Keratinocyte (primary cell): ENCODE measurements at regions not wholly inside any gene's neighbourhood (a gene's known extent, or its start where the extent isn't known, plus 50 kb on each side); places are given as distances from the start of the nearest gene placed in this dataset.

Experiments
- DNase-seq: peaks from one replicate; pipeline ENCODE4 v3.0.0-alpha.2; 2011; ENCODE audit warnings: low read depth, missing footprints, low spot score
- FAIRE-seq: peaks from 2 replicates; lab custom pipeline; 2011; peaks lifted over from hg19 to GRCh38; lab: Jason Lieb, UNC
- H2AFZ ChIP-seq: 2 replicates; pipeline ENCODE4 v1.6.0; 2012; ENCODE audit warnings: low read length, control low read depth, inconsistent platforms; ENCODE audit not compliant: control insufficient read depth
- H3K27ac ChIP-seq: 2 replicates; pipeline ENCODE4 v1.5.1; 2011; ENCODE audit warnings: low read length; ENCODE audit not compliant: control insufficient read depth, insufficient read depth
- H3K27me3 ChIP-seq: 3 replicates; pipeline ENCODE4 v1.6.0; 2011; ENCODE audit warnings: low read length; ENCODE audit not compliant: control insufficient read depth, insufficient read depth; ENCODE audit errors: extremely low read depth
- H3K36me3 ChIP-seq, 2 experiments: 2 replicates in 1 of 2; 3 replicates in 1 of 2; pipeline ENCODE4 v1.5.1; 2011; ENCODE audit warnings: low read length in 2 of 2, mild to moderate bottlenecking in 1 of 2; ENCODE audit not compliant: control insufficient read depth in 2 of 2, insufficient read depth in 2 of 2; ENCODE audit errors: extremely low read depth in 1 of 2
- H3K4me1 ChIP-seq: 3 replicates; pipeline ENCODE4 v1.5.1; 2011; ENCODE audit warnings: low read length; ENCODE audit not compliant: control insufficient read depth, insufficient read depth; ENCODE audit errors: extremely low read depth
- H3K4me2 ChIP-seq: 3 replicates; pipeline ENCODE4 v1.6.0; 2011; ENCODE audit warnings: low read depth, low read length; ENCODE audit not compliant: control insufficient read depth, insufficient read depth; ENCODE audit errors: extremely low read depth
- H3K4me3 ChIP-seq, 3 experiments: fragments of 200-600 bp in 1 of 3; sonication (generic) in 1 of 3; 2 replicates in 2 of 3; 3 replicates in 1 of 3; pipeline ENCODE4 v1.5.1; 2011 to 2016; ENCODE audit warnings: low read length in 3 of 3, mild to moderate bottlenecking in 3 of 3, control low read depth in 2 of 3, inconsistent platforms in 1 of 3, low read depth in 1 of 3, mixed read lengths in 1 of 3, mixed run types in 1 of 3, moderate library complexity in 1 of 3; ENCODE audit not compliant: control insufficient read depth in 2 of 3, insufficient read depth in 2 of 3; ENCODE audit errors: extremely low read depth in 1 of 3
- H3K79me2 ChIP-seq: 2 replicates; pipeline ENCODE4 v1.6.0; 2012; ENCODE audit warnings: low read length; ENCODE audit not compliant: control insufficient read depth, insufficient read depth
- H3K9ac ChIP-seq: 3 replicates; pipeline ENCODE4 v1.6.0; 2011; ENCODE audit warnings: low read length; ENCODE audit not compliant: control insufficient read depth, insufficient read depth; ENCODE audit errors: extremely low read depth
- H3K9me1 ChIP-seq: 3 replicates; pipeline ENCODE4 v1.6.0; 2011; ENCODE audit warnings: low read length; ENCODE audit not compliant: control insufficient read depth, insufficient read depth; ENCODE audit errors: extremely low read depth
- H3K9me3 ChIP-seq: 2 replicates; pipeline ENCODE4 v1.5.1; 2012; ENCODE audit warnings: low read depth, low read length; ENCODE audit not compliant: control insufficient read depth
- H4K20me1 ChIP-seq: 3 replicates; pipeline ENCODE4 v1.6.0; 2011; ENCODE audit warnings: low read length; ENCODE audit not compliant: control insufficient read depth, insufficient read depth; ENCODE audit errors: extremely low read depth
- CTCF ChIP-seq, 3 experiments: IDR thresholded peaks in 1 of 3; conservative IDR thresholded peaks in 1 of 3; optimal IDR thresholded peaks in 1 of 3; 2 replicates in 2 of 3; 3 replicates in 1 of 3; pipeline versions ENCODE3 to v1.5.1; 2011; ENCODE audit warnings: low read length in 3 of 3, mild to moderate bottlenecking in 3 of 3, moderate library complexity in 2 of 3, control low read depth in 1 of 3, inconsistent platforms in 1 of 3; ENCODE audit not compliant: insufficient read depth in 2 of 3; ENCODE audit errors: extremely low read depth in 1 of 3
- EZH2 ChIP-seq: IDR thresholded peaks from one replicate; pipeline ENCODE4 v1.6.1; 2012; ENCODE audit warnings: inconsistent platforms, mild to moderate bottlenecking, low read length, moderate library complexity
- dilution Hi-C: fragments of 300-500 bp; cut with MboI; formaldehyde crosslinking; loops from one replicate; pipeline ENCODE4 v1.7.0; 2020; ENCODE audit warnings: low sequenced_read_pairs; ENCODE audit not compliant: extremely low pct_ligation_motif_present

DNA sequence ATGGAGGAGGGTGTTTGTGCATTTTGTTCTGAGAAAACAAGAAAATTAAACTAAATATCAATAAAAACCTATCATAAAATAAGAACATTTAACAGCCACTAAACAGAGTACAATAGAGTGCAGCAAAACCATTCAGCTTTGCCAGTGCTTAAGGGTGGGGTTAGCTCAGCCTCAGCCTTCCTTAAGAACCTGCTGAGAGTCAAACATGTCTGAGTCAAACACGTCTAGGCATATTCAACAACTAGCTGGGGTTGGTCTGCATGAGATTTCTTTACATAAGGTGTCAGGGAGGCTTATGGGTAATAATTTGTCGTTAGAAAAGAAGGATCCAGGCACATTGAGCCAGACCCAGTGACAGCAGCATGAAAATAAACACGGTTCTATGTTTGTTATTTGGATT, 298.2 kb downstream of the SP3 start:
- Histone ChIP-seq H3K27ac (peak overlapping the region; percentile 70), H3K9me1 (no peaks in the 10 kb centered on the region), H3K27me3 (no peaks in the 10 kb centered on the region), H4K20me1 (no peaks in the 10 kb centered on the region), H3K4me1 (peaks cover 15% of the 10 kb centered on the region), H3K79me2 (no peaks in the 10 kb centered on the region), H3K36me3 (no peaks in the 10 kb centered on the region), H3K4me2 (peak overlapping the region; percentile 57), H3K4me3 (no peak overlapping the region), H3K9ac (peak overlapping the region; percentile 31), H3K9me3 (no peaks in the 10 kb centered on the region), H2AFZ (peak overlapping the region; percentile 85)
- TF ChIP-seq CTCF (optimal IDR thresholded peaks at IDR 0.05 in 1 of 3, IDR thresholded peaks at IDR 0.05 in 1 of 3, conservative IDR thresholded peaks at IDR 0.05 in 1 of 3; ENCODE audit: extremely low read depth in 1 of 3, insufficient read depth in 2 of 3, low read length in 3 of 3), result no peak
- TF ChIP-seq EZH2, result no peak
- FAIRE-seq (no peak), DNase-seq (no peak)
- dilution Hi-C loops, result no loop called here

DNA sequence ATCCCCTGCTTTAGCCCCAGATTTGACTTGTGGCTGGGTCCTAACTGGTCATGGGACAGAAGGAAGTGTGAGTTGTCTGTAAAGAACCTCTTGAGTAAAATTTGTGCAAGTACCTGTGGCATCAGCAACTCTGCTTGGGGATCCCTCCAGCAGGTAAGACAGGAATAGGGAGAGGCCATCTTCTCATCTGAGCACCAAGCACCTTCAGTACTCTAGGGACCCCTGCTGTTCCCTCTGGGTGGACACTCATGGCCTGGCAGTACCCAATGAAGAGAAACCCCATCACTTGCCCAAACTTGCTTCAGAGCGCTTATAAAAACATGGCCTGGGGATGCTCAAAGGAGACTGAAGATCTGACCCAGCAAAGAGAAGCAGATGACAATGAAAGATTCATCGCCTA, 297.8 kb downstream of the SP3 start:
- no peaks in the 10 kb centered on the region for H3K27me3 ChIP-seq
- no peaks in the 10 kb centered on the region for H4K20me1 ChIP-seq
- TF ChIP-seq CTCF (optimal IDR thresholded peaks at IDR 0.05 in 1 of 3, IDR thresholded peaks at IDR 0.05 in 1 of 3, conservative IDR thresholded peaks at IDR 0.05 in 1 of 3; ENCODE audit: extremely low read depth in 1 of 3, insufficient read depth in 2 of 3, low read length in 3 of 3), result peak; percentile 51 to 77 (median 57)
- no peak for TF ChIP-seq EZH2
- no peaks in the 10 kb centered on the region for H3K36me3 ChIP-seq
- H3K9ac ChIP-seq, result peak overlapping the region; percentile 31
- H3K4me3 ChIP-seq, result no peak overlapping the region
- FAIRE-seq (peak; percentile 90), DNase-seq (no peak)
- H3K4me2 ChIP-seq, result peak overlapping the region; percentile 57
- H2AFZ ChIP-seq, result peak overlapping the region; percentile 85
- dilution Hi-C loops, result no loop called here
- H3K4me1 ChIP-seq, result peaks cover 15% of the 10 kb centered on the region
- no peaks in the 10 kb centered on the region for H3K9me3 ChIP-seq
- peak overlapping the region; percentile 70 for H3K27ac ChIP-seq
- H3K9me1 ChIP-seq, result no peaks in the 10 kb centered on the region
- H3K79me2 ChIP-seq, result no peaks in the 10 kb centered on the region
